SK-N-SH (cell line): ENCODE measurements at regions not wholly inside any gene's neighbourhood (a gene's known extent, or its start where the extent isn't known, plus 50 kb on each side); places are given as distances from the start of the nearest gene placed in this dataset.

Source experiments
- CTCF ChIP-seq: fragments of 200-600 bp; sonication (generic); IDR thresholded peaks from 2 replicates; pipeline ENCODE4 v1.6.1; 2017; ENCODE audit warnings: antibody characterized with exemption, mild to moderate bottlenecking, moderate library complexity
- EP300 ChIP-seq, 2 experiments: IDR thresholded peaks; 2 replicates each; pipeline versions ENCODE4 v1.4.0 to v1.6.1; 2012; ENCODE audit warnings: borderline replicate concordance in 1 of 2, low read depth in 1 of 2, low read length in 1 of 2
- EZH2phosphoT487 ChIP-seq: fragments of 200-600 bp; sonication (generic); IDR thresholded peaks from 2 replicates; pipeline ENCODE4 v1.6.1; 2017; ENCODE audit warnings: low read depth, mixed run types, mild to moderate bottlenecking, antibody characterized with exemption, moderate library complexity, borderline replicate concordance
- FOSL2 ChIP-seq: IDR thresholded peaks from 2 replicates; pipeline ENCODE4 v1.4.0; 2012; ENCODE audit warnings: low read depth, mild to moderate bottlenecking, moderate library complexity, borderline replicate concordance
- FOXJ3 ChIP-seq: sonication (generic); formaldehyde crosslinking; IDR thresholded peaks from 2 replicates; pipeline ENCODE4 v1.5.1; 2020; ENCODE audit warnings: mild to moderate bottlenecking, missing genetic modification reagents
- GATA2 ChIP-seq: sonication (generic); formaldehyde crosslinking; IDR thresholded peaks from 2 replicates; pipeline ENCODE4 v1.5.0; 2020; ENCODE audit warnings: mild to moderate bottlenecking, missing genetic modification reagents
- MAX ChIP-seq: IDR thresholded peaks from 2 replicates; pipeline ENCODE4 v1.4.0; 2012; ENCODE audit warnings: low read depth
- RFX5 ChIP-seq: IDR thresholded peaks from 2 replicates; pipeline ENCODE4 v1.6.1; 2012; ENCODE audit warnings: mild to moderate bottlenecking, improper control_type of control experiment, low read length
- SIN3A ChIP-seq: IDR thresholded peaks from 2 replicates; pipeline ENCODE4 v1.6.1; 2012; ENCODE audit warnings: low read depth, mild to moderate bottlenecking, low read length, moderate library complexity, borderline replicate concordance
- TAF1 ChIP-seq: IDR thresholded peaks from 2 replicates; pipeline ENCODE4 v1.6.1; 2012; ENCODE audit warnings: low read depth, mild to moderate bottlenecking, low read length, moderate library complexity, borderline replicate concordance
- USF2 ChIP-seq: fragments of 150-350 bp; IDR thresholded peaks from 2 replicates; pipeline ENCODE4 v1.6.1; 2017; ENCODE audit warnings: antibody characterized with exemption, low read length, low read depth, borderline replicate concordance
- YY1 ChIP-seq: IDR thresholded peaks from 2 replicates; pipeline ENCODE4 v1.4.0; 2012; ENCODE audit warnings: low read depth, mild to moderate bottlenecking
- TF ChIP-seq, protein P1 (sequence below): IDR thresholded peaks from 2 replicates; pipeline ENCODE4 v1.6.1; 2012; ENCODE audit warnings: mild to moderate bottlenecking, low read depth, low read length, moderate library complexity
- TF ChIP-seq, protein P2 (sequence below): IDR thresholded peaks from 2 replicates; pipeline ENCODE4 v1.4.0; 2012; ENCODE audit warnings: low read depth, borderline replicate concordance

DNA sequence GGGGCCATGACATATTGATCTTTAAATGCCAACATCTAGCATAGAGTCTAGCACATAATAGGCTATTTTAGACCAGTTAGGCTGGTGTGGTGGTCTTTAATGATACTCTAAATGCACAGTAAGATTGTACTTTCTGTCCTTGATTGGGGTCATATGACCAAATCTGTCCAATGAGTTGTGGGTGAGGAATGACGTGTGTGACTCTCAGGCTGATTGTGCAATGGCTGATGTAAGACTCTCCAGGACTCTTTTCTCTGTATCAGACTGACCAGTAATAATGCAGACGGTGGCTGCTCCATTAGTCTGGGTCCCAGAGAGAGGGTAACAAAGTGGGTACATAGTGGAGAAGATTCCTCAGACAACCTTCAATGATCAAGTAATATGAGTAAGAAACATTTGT lies 541.6 kb upstream of the CAMK1G start:
- TF ChIP-seq EZH2phosphoT487 (no peak), EP300 (IDR thresholded peaks at IDR 0.05; ENCODE audit: borderline replicate concordance in 1 of 2, low read depth in 1 of 2, low read length in 1 of 2) (no peak), CTCF (no peak), YY1 (no peak), RFX5 (no peak), TAF1 (no peak), GATA2 (CRISPR knock-in tag) (no peak), MAX (no peak), SIN3A (no peak), USF2 (no peak), FOSL2 (no peak), FOXJ3 (no peak)
- TF ChIP-seq, protein P1, sequence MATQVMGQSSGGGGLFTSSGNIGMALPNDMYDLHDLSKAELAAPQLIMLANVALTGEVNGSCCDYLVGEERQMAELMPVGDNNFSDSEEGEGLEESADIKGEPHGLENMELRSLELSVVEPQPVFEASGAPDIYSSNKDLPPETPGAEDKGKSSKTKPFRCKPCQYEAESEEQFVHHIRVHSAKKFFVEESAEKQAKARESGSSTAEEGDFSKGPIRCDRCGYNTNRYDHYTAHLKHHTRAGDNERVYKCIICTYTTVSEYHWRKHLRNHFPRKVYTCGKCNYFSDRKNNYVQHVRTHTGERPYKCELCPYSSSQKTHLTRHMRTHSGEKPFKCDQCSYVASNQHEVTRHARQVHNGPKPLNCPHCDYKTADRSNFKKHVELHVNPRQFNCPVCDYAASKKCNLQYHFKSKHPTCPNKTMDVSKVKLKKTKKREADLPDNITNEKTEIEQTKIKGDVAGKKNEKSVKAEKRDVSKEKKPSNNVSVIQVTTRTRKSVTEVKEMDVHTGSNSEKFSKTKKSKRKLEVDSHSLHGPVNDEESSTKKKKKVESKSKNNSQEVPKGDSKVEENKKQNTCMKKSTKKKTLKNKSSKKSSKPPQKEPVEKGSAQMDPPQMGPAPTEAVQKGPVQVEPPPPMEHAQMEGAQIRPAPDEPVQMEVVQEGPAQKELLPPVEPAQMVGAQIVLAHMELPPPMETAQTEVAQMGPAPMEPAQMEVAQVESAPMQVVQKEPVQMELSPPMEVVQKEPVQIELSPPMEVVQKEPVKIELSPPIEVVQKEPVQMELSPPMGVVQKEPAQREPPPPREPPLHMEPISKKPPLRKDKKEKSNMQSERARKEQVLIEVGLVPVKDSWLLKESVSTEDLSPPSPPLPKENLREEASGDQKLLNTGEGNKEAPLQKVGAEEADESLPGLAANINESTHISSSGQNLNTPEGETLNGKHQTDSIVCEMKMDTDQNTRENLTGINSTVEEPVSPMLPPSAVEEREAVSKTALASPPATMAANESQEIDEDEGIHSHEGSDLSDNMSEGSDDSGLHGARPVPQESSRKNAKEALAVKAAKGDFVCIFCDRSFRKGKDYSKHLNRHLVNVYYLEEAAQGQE, result no peak
- TF ChIP-seq, protein P2, sequence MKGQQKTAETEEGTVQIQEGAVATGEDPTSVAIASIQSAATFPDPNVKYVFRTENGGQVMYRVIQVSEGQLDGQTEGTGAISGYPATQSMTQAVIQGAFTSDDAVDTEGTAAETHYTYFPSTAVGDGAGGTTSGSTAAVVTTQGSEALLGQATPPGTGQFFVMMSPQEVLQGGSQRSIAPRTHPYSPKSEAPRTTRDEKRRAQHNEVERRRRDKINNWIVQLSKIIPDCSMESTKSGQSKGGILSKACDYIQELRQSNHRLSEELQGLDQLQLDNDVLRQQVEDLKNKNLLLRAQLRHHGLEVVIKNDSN, result no peak
